H9 (cell line): ENCODE measurements at regions not wholly inside any gene's neighbourhood (a gene's known extent, or its start where the extent isn't known, plus 50 kb on each side); places are given as distances from the start of the nearest gene placed in this dataset.

Experiments used
- DNase-seq: peaks from one replicate; pipeline ENCODE4 v3.0.0-alpha.2; 2017
- H2AFZ ChIP-seq: one replicate; pipeline ENCODE4 v1.6.1; 2013; ENCODE audit warnings: mild to moderate bottlenecking, low read length, control low read depth, moderate library complexity
- H2AK5ac ChIP-seq: 2 replicates; pipeline ENCODE4 v1.6.1; 2013; ENCODE audit warnings: low read length, control low read depth, mixed read lengths; ENCODE audit not compliant: insufficient read length
- H2BK120ac ChIP-seq: one replicate; pipeline ENCODE4 v1.6.1; 2013; ENCODE audit warnings: low read depth, mild to moderate bottlenecking, low read length, control low read depth, inconsistent platforms; ENCODE audit not compliant: poor library complexity, severe bottlenecking
- H2BK12ac ChIP-seq: 2 replicates; pipeline ENCODE4 v1.6.1; 2013; ENCODE audit warnings: low read length, control low read depth, mixed read lengths, low read depth; ENCODE audit not compliant: insufficient read length
- H2BK15ac ChIP-seq: 2 replicates; pipeline ENCODE4 v1.6.1; 2013; ENCODE audit warnings: low read depth, low read length, control low read depth
- H2BK20ac ChIP-seq: one replicate; pipeline ENCODE4 v1.6.1; 2013; ENCODE audit warnings: low read depth, mild to moderate bottlenecking, low read length, control low read depth, inconsistent platforms; ENCODE audit not compliant: poor library complexity, severe bottlenecking
- H2BK5ac ChIP-seq: 2 replicates; pipeline ENCODE4 v1.6.1; 2013; ENCODE audit warnings: low read length, control low read depth, mixed read lengths; ENCODE audit not compliant: insufficient read length
- H3K14ac ChIP-seq: 2 replicates; pipeline ENCODE4 v1.6.1; 2013; ENCODE audit warnings: low read length, control low read depth; ENCODE audit not compliant: insufficient read depth
- H3K18ac ChIP-seq: 2 replicates; pipeline ENCODE4 v1.6.1; 2013; ENCODE audit warnings: low read depth, mild to moderate bottlenecking, mixed read lengths, low read length, control low read depth; ENCODE audit not compliant: insufficient read length
- H3K23ac ChIP-seq: 2 replicates; pipeline ENCODE4 v1.6.1; 2013; ENCODE audit warnings: low read length, control low read depth, mixed read lengths, low read depth; ENCODE audit not compliant: insufficient read length
- H3K23me2 ChIP-seq: 2 replicates; pipeline ENCODE4 v1.6.1; 2013; ENCODE audit warnings: low read depth, mild to moderate bottlenecking, mixed read lengths, low read length, control low read depth; ENCODE audit not compliant: insufficient read length, poor library complexity, severe bottlenecking
- H3K27ac ChIP-seq: 2 replicates; pipeline ENCODE4 v1.5.1; 2013; ENCODE audit warnings: low read length, control low read depth, mixed read lengths, low read depth; ENCODE audit not compliant: insufficient read length
- H3K27me3 ChIP-seq: 2 replicates; pipeline ENCODE4 v1.6.1; 2013; ENCODE audit warnings: low read length, control low read depth, inconsistent platforms; ENCODE audit not compliant: insufficient read depth
- H3K4ac ChIP-seq: 2 replicates; pipeline ENCODE4 v1.6.1; 2013; ENCODE audit warnings: low read depth, mild to moderate bottlenecking, control low read depth, inconsistent platforms, low read length, moderate library complexity
- H3K4me1 ChIP-seq: 2 replicates; pipeline ENCODE4 v1.6.1; 2013; ENCODE audit warnings: low read length, control low read depth, inconsistent platforms; ENCODE audit not compliant: insufficient read depth
- H3K4me2 ChIP-seq: 2 replicates; pipeline ENCODE4 v1.6.1; 2013; ENCODE audit warnings: low read length, control low read depth, mixed read lengths; ENCODE audit not compliant: insufficient read length, insufficient read depth
- H3K56ac ChIP-seq: 2 replicates; pipeline ENCODE4 v1.6.1; 2013; ENCODE audit warnings: low read depth, mild to moderate bottlenecking, mixed read lengths, low read length, control low read depth; ENCODE audit not compliant: insufficient read length
- H3K79me1 ChIP-seq: 2 replicates; pipeline ENCODE4 v1.6.1; 2013; ENCODE audit warnings: low read depth, mild to moderate bottlenecking, moderate library complexity, low read length, control low read depth, inconsistent platforms; ENCODE audit not compliant: insufficient read depth, poor library complexity, severe bottlenecking
- H3K79me2 ChIP-seq: 2 replicates; pipeline ENCODE4 v1.6.1; 2013; ENCODE audit warnings: low read length, control low read depth, inconsistent platforms; ENCODE audit not compliant: insufficient read depth
- H3K9ac ChIP-seq: 2 replicates; pipeline ENCODE4 v1.6.1; 2013; ENCODE audit warnings: low read length, control low read depth, mixed read lengths; ENCODE audit not compliant: insufficient read length; ENCODE audit errors: extremely low read depth
- H3K9me3 ChIP-seq: one replicate; pipeline ENCODE4 v1.6.1; 2013; ENCODE audit warnings: low read depth, low read length, inconsistent platforms; ENCODE audit not compliant: control insufficient read depth
- H3T11ph ChIP-seq: one replicate; pipeline ENCODE4 v1.6.1; 2013; ENCODE audit warnings: mild to moderate bottlenecking, low read length, control low read depth, inconsistent platforms
- H4K20me1 ChIP-seq: one replicate; pipeline ENCODE4 v1.6.1; 2013; ENCODE audit not compliant: control insufficient read depth, insufficient read length, insufficient read depth
- H4K5ac ChIP-seq: 2 replicates; pipeline ENCODE4 v1.6.1; 2013; ENCODE audit warnings: low read depth, mild to moderate bottlenecking, mixed read lengths, low read length, control low read depth; ENCODE audit not compliant: insufficient read length
- H4K8ac ChIP-seq: replicated peaks from 2 replicates; pipeline ENCODE4 v1.6.1; 2013; ENCODE audit warnings: low read length, control low read depth, mixed read lengths, low read depth; ENCODE audit not compliant: insufficient read length
- H4K91ac ChIP-seq: 2 replicates; pipeline ENCODE4 v1.6.1; 2013; ENCODE audit warnings: low read depth, mild to moderate bottlenecking, moderate library complexity, mixed read lengths, low read length, control low read depth; ENCODE audit not compliant: insufficient read length
- H3K27ac Mint-ChIP-seq, 3 experiments: 2 replicates in 2 of 3; 3 replicates in 1 of 3; pipeline ENCODE4 v1.8.0; 2020 to 2021; ENCODE audit warnings: mixed read lengths in 3 of 3, mild to moderate bottlenecking in 1 of 3, moderate library complexity in 1 of 3
- H3K27me3 Mint-ChIP-seq: 2 replicates; pipeline ENCODE4 v1.8.0; 2021; ENCODE audit warnings: low read depth, mild to moderate bottlenecking, moderate library complexity, mixed read lengths
- H3K36me3 Mint-ChIP-seq, 3 experiments: 2 replicates in 2 of 3; 3 replicates in 1 of 3; pipeline ENCODE4 v1.8.0; 2020 to 2021; ENCODE audit warnings: low read depth in 3 of 3, mixed read lengths in 3 of 3; ENCODE audit not compliant: insufficient read depth in 1 of 3
- H3K4me1 Mint-ChIP-seq, 2 experiments: 2 replicates each; pipeline ENCODE4 v1.8.0; 2020; ENCODE audit warnings: mixed read lengths in 2 of 2
- H3K4me3 Mint-ChIP-seq, 2 experiments: 2 replicates in 1 of 2; 3 replicates in 1 of 2; pipeline ENCODE4 v1.8.0; 2020 to 2021; ENCODE audit warnings: mild to moderate bottlenecking in 2 of 2, mixed read lengths in 2 of 2, moderate library complexity in 1 of 2
- H3K9me3 Mint-ChIP-seq, 2 experiments: 2 replicates in 1 of 2; 3 replicates in 1 of 2; pipeline ENCODE4 v1.8.0; 2020; ENCODE audit warnings: mild to moderate bottlenecking in 2 of 2, mixed read lengths in 2 of 2, moderate library complexity in 1 of 2
- CTCF ChIP-seq: fragments of 200-600 bp; sonication (generic); conservative IDR thresholded peaks from 3 replicates; pipeline ENCODE4 v1.8.0; 2021; ENCODE audit warnings: antibody characterized with exemption, mild to moderate bottlenecking
- WGBS: extraction: QIAGEN DNeasy Blood & Tissue Kit; methylation state at CpG from one replicate; pipeline ENCODE4 v1.1.7; 2013; ENCODE audit warnings: missing lambda C conversion rate, low lambda C conversion rate, mixed read lengths; ENCODE audit not compliant: insufficient read length; ENCODE audit errors: extremely low coverage; 5-methylcytosine and 5-hydroxymethylcytosine counted together

- Histone ChIP-seq H3K4me1 (no peaks in the 10 kb centered on the region), H3K23ac (no peak overlapping the region), H2AFZ (no peak overlapping the region), H3K79me2 (no peaks in the 10 kb centered on the region), H3K4ac (no peak overlapping the region), H3K23me2 (no peaks in the 10 kb centered on the region), H3K27ac (no peak overlapping the region), H4K5ac (no peak overlapping the region), H4K91ac (no peak overlapping the region), H2BK12ac (no peak overlapping the region), H2AK5ac (no peak overlapping the region), H3T11ph (no peak overlapping the region), H3K27me3 (no peaks in the 10 kb centered on the region), H3K4me2 (no peak overlapping the region), H3K56ac (no peak overlapping the region), H3K9ac (no peak overlapping the region), H4K20me1 (no peaks in the 10 kb centered on the region), H4K8ac (no peak overlapping the region), H2BK15ac (no peak overlapping the region), H2BK5ac (no peak overlapping the region), H3K14ac (no peak overlapping the region; the same call in 1 of the 2 replicates), H3K18ac (no peak overlapping the region), H3K79me1 (no peaks in the 10 kb centered on the region), H2BK120ac (no peak overlapping the region), H2BK20ac (no peak overlapping the region), H3K9me3 (no peaks in the 10 kb centered on the region)
- Mint-ChIP-seq H3K27me3 (peaks cover 47% of the 10 kb centered on the region), H3K9me3 (no peaks in the 10 kb centered on the region), H3K36me3 (no peaks in the 10 kb centered on the region), H3K4me3 (no peak overlapping the region), H3K27ac (no peak overlapping the region; a peak in 1 of 7 replicates), H3K4me1 (peaks cover 19 to 32% of the 10 kb centered on the region in 2 experiments)
- WGBS = no CpG with 5 or more reads among the region's 5 CpGs
- TF ChIP-seq CTCF = no peak
- DNase-seq = no peak
Measured at GRCh38 chr10:78859266-78859665, 209.5 kb upstream of the ZMIZ1 start.
